ENCODE measurements at regions not wholly inside any gene's neighbourhood (a gene's known extent, or its start where the extent isn't known, plus 50 kb on each side); places are given as distances from the start of the nearest gene placed in this dataset.

DNA sequence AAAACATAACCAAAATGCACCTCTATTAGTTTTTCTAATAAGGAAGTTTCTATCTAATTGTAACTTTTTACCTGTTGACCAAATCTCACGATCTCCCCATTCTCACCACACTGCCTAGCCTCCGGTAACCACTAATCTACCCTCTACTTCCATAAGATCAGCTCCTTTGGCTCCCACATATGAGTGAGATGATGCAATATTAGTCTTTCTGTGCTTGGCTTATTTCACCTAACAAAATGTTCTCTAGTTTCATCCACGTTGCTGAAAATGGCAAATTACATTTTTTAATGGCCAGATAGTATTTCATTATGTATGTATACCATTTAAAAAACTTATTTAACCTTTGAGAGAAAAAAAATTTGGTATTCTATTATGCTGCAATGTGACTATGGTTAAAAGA lies 379.0 kb upstream of the NXPH2 start:
- H3K27me3 ChIP-seq (ENCODE audit: insufficient read depth) = no peaks in the 10 kb centered on the region
- H3K9me3 ChIP-seq = no peaks in the 10 kb centered on the region
- 32% methylated on average over 3 of the region's 3 CpGs for WGBS (ENCODE audit: low lambda C conversion rate)
- H3K9me2 ChIP-seq = no peaks in the 10 kb centered on the region
- DNase-seq = no peak
- TF ChIP-seq YY1 (IDR thresholded peaks at IDR 0.05; ENCODE audit: low read depth) = no peak
- TF ChIP-seq, protein P1, sequence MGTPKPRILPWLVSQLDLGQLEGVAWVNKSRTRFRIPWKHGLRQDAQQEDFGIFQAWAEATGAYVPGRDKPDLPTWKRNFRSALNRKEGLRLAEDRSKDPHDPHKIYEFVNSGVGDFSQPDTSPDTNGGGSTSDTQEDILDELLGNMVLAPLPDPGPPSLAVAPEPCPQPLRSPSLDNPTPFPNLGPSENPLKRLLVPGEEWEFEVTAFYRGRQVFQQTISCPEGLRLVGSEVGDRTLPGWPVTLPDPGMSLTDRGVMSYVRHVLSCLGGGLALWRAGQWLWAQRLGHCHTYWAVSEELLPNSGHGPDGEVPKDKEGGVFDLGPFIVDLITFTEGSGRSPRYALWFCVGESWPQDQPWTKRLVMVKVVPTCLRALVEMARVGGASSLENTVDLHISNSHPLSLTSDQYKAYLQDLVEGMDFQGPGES (IDR thresholded peaks at IDR 0.05; ENCODE audit: low read depth, low read length) = no peak
- no peak for TF ChIP-seq NRF1 (IDR thresholded peaks at IDR 0.05; ENCODE audit: low read depth, low read length)
- no peak for TF ChIP-seq RAD21 (IDR thresholded peaks at IDR 0.05; ENCODE audit: low read length)
- TF ChIP-seq, protein P2, sequence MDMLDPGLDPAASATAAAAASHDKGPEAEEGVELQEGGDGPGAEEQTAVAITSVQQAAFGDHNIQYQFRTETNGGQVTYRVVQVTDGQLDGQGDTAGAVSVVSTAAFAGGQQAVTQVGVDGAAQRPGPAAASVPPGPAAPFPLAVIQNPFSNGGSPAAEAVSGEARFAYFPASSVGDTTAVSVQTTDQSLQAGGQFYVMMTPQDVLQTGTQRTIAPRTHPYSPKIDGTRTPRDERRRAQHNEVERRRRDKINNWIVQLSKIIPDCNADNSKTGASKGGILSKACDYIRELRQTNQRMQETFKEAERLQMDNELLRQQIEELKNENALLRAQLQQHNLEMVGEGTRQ (IDR thresholded peaks at IDR 0.05; ENCODE audit: borderline replicate concordance, low read depth, low read length) = no peak
- no peak for TF ChIP-seq FOSL2 (IDR thresholded peaks at IDR 0.05; ENCODE audit: borderline replicate concordance, low read depth)
- TF ChIP-seq EP300 (IDR thresholded peaks at IDR 0.05; ENCODE audit: borderline replicate concordance in 1 of 2, low read depth in 1 of 2, low read length in 1 of 2) = no peak
- TF ChIP-seq, protein P3, sequence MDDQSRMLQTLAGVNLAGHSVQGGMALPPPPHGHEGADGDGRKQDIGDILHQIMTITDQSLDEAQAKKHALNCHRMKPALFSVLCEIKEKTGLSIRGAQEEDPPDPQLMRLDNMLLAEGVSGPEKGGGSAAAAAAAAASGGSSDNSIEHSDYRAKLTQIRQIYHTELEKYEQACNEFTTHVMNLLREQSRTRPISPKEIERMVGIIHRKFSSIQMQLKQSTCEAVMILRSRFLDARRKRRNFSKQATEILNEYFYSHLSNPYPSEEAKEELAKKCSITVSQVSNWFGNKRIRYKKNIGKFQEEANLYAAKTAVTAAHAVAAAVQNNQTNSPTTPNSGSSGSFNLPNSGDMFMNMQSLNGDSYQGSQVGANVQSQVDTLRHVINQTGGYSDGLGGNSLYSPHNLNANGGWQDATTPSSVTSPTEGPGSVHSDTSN (IDR thresholded peaks at IDR 0.05) = no peak
- no peaks in the 10 kb centered on the region for H3F3A ChIP-seq (replicated peaks; ENCODE audit: insufficient read depth)
- H2AFZ ChIP-seq (ENCODE audit: low read depth) = no peak overlapping the region
- CTCF ChIA-PET = interaction anchor here (1.2 to 1.4 kb wide), 2 partner anchors 35 to 47 kb away, joined by 3 read pairs; no protein-coding TSS in a partner anchor
- H3K36me3 ChIP-seq (replicated peaks in 1 of 2; ENCODE audit: control insufficient read depth in 1 of 2, insufficient read depth in 2 of 2, low read length in 1 of 2) = no peaks in the 10 kb centered on the region
- H3K27ac ChIP-seq (ENCODE audit: low read depth in 2 of 2, low read length in 1 of 2) = no peak overlapping the region
- H3K4me2 ChIP-seq = no peak overlapping the region
- H3K79me2 ChIP-seq (ENCODE audit: insufficient read depth) = no peaks in the 10 kb centered on the region
- POLR2A ChIA-PET = no interaction called here
- H3K9ac ChIP-seq = no peak overlapping the region
- H3K4me1 ChIP-seq (ENCODE audit: control insufficient read depth in 1 of 2, insufficient read depth in 2 of 2, low read depth in 1 of 2, low read length in 1 of 2) = no peaks in the 10 kb centered on the region
- H3K4me3 ChIP-seq (ENCODE audit: low read depth in 2 of 2, low read length in 1 of 2) = no peak overlapping the region
- no peaks in the 10 kb centered on the region for H4K20me1 ChIP-seq (ENCODE audit: insufficient read depth)

DNA sequence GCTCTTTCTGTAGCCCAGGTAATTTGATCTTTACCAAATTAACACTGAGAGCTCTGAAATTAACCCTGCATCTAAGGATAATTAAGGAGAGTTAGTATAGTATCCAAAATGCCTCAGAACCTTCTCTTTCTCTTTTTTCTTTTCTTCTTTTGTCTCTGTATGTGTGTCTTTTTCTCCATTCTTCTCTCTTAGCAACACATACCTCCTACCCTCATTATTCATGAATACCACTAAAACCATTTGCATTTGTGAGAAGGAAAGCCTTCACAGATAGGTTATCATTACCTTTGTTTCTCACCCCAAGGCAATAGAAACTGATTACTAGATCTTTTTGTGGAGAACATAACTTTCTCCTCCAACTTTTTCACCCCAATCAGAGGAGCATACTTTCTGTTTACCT lies 376.5 kb upstream of the NXPH2 start:
- ChIA-PET CTCF (no interaction called here), POLR2A (no interaction called here)
- Histone ChIP-seq H3K4me1 (ENCODE audit: control insufficient read depth in 1 of 2, insufficient read depth in 2 of 2, low read depth in 1 of 2, low read length in 1 of 2) (no peaks in the 10 kb centered on the region), H3K9ac (no peak overlapping the region), H3K36me3 (replicated peaks in 1 of 2; ENCODE audit: control insufficient read depth in 1 of 2, insufficient read depth in 2 of 2, low read length in 1 of 2) (no peaks in the 10 kb centered on the region), H3K79me2 (ENCODE audit: insufficient read depth) (no peaks in the 10 kb centered on the region), H4K20me1 (ENCODE audit: insufficient read depth) (no peaks in the 10 kb centered on the region), H3K9me3 (no peaks in the 10 kb centered on the region), H3K9me2 (no peaks in the 10 kb centered on the region), H3K4me2 (no peak overlapping the region), H3K4me3 (ENCODE audit: low read depth in 2 of 2, low read length in 1 of 2) (no peak overlapping the region), H3K27me3 (ENCODE audit: insufficient read depth) (no peaks in the 10 kb centered on the region), H3K27ac (ENCODE audit: low read depth in 2 of 2, low read length in 1 of 2) (no peak overlapping the region), H2AFZ (ENCODE audit: low read depth) (no peak overlapping the region), H3F3A (replicated peaks; ENCODE audit: insufficient read depth) (no peaks in the 10 kb centered on the region)
- DNase-seq = no peak
- TF ChIP-seq, protein P4, sequence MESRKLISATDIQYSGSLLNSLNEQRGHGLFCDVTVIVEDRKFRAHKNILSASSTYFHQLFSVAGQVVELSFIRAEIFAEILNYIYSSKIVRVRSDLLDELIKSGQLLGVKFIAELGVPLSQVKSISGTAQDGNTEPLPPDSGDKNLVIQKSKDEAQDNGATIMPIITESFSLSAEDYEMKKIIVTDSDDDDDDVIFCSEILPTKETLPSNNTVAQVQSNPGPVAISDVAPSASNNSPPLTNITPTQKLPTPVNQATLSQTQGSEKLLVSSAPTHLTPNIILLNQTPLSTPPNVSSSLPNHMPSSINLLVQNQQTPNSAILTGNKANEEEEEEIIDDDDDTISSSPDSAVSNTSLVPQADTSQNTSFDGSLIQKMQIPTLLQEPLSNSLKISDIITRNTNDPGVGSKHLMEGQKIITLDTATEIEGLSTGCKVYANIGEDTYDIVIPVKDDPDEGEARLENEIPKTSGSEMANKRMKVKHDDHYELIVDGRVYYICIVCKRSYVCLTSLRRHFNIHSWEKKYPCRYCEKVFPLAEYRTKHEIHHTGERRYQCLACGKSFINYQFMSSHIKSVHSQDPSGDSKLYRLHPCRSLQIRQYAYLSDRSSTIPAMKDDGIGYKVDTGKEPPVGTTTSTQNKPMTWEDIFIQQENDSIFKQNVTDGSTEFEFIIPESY (IDR thresholded peaks at IDR 0.05; ENCODE audit: borderline replicate concordance, low read depth) = no peak
- TF ChIP-seq NFIC (IDR thresholded peaks at IDR 0.05; ENCODE audit: borderline replicate concordance) = no peak
- TF ChIP-seq GATA2 (CRISPR knock-in tag; IDR thresholded peaks at IDR 0.05) = no peak
- TF ChIP-seq JUND (IDR thresholded peaks at IDR 0.05) = no peak
- TF ChIP-seq SMC3 (IDR thresholded peaks at IDR 0.05; ENCODE audit: low read depth, low read length) = no peak
- no peak for TF ChIP-seq SIN3A (IDR thresholded peaks at IDR 0.05; ENCODE audit: borderline replicate concordance, low read depth, low read length)
- TF ChIP-seq RXRA (IDR thresholded peaks at IDR 0.05; ENCODE audit: borderline replicate concordance, low read depth) = no peak
- TF ChIP-seq, protein P5, sequence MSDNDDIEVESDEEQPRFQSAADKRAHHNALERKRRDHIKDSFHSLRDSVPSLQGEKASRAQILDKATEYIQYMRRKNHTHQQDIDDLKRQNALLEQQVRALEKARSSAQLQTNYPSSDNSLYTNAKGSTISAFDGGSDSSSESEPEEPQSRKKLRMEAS (IDR thresholded peaks at IDR 0.05; ENCODE audit: low read depth) = no peak
- no peak for TF ChIP-seq MXI1 (IDR thresholded peaks at IDR 0.05; ENCODE audit: low read depth, low read length)
- TF ChIP-seq MEF2A (IDR thresholded peaks at IDR 0.05; ENCODE audit: borderline replicate concordance, low read depth) = no peak
- TF ChIP-seq GABPA (IDR thresholded peaks at IDR 0.05; ENCODE audit: low read depth) = no peak

Measured in SK-N-SH (cell line).